GM12873 (cell line): ENCODE measurements at regions not wholly inside any gene's neighbourhood (a gene's known extent, or its start where the extent isn't known, plus 50 kb on each side); places are given as distances from the start of the nearest gene placed in this dataset.

Source experiments
- TF ChIP-seq, protein P1 (sequence below): IDR thresholded peaks from 2 replicates; pipeline ENCODE4 v1.5.1; 2012; ENCODE audit warnings: low read depth, mild to moderate bottlenecking, moderate library complexity, low read length, control low read depth; ENCODE audit not compliant: insufficient read depth; ENCODE audit errors: missing control alignments

DNA sequence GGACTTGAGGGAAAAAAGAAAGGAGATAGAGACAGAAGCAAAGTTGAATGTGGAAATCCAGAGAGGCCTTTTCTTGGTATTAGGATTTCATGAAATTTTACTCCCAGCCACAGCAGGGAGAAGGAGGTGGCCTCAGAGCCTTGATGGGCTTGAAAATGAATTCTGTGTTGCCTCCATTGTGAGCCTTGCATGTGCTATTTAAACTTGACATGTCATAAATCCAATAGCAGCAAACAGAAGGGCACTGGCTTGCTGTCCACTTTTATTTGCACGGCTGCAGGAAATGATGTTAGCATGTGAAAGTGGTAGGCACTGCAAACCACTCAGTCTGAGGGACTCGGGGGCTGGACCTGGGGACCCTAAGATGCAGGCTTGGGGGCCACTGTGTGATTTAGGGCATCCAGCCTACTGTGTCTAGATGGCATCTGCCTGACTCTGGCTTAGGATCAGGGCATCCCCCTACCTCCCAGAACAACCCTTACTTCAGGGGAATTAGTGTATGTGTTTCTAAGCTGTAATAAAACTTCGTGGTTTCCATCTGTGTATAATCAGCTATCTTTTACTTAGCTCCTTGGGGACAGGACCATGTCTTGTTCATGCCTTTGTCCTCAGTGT lies 139.1 kb upstream of the SKOR2 start:
- TF ChIP-seq, protein P1, sequence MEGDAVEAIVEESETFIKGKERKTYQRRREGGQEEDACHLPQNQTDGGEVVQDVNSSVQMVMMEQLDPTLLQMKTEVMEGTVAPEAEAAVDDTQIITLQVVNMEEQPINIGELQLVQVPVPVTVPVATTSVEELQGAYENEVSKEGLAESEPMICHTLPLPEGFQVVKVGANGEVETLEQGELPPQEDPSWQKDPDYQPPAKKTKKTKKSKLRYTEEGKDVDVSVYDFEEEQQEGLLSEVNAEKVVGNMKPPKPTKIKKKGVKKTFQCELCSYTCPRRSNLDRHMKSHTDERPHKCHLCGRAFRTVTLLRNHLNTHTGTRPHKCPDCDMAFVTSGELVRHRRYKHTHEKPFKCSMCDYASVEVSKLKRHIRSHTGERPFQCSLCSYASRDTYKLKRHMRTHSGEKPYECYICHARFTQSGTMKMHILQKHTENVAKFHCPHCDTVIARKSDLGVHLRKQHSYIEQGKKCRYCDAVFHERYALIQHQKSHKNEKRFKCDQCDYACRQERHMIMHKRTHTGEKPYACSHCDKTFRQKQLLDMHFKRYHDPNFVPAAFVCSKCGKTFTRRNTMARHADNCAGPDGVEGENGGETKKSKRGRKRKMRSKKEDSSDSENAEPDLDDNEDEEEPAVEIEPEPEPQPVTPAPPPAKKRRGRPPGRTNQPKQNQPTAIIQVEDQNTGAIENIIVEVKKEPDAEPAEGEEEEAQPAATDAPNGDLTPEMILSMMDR = no peak

DNA sequence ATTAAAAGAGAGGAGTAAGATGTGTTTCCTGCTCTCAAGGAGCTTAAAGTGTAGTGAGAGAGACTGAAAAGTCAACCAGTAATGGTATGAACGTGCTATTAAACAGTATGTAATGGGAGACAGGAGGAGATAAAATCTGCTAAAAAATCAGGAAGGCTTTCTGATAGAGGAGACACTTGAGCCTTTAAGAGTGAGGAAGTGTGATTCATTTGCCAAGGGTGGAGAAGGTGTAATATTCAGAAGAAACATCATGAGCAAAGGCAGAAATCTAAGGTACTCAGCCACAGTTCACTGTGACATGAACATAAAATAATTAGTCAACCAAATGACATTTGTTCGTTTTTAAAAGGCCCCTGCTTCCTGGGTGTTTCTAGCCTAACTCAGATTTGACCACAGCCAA lies 137.8 kb upstream of the SKOR2 start:
- TF ChIP-seq, protein P1 = no peak

DNA sequence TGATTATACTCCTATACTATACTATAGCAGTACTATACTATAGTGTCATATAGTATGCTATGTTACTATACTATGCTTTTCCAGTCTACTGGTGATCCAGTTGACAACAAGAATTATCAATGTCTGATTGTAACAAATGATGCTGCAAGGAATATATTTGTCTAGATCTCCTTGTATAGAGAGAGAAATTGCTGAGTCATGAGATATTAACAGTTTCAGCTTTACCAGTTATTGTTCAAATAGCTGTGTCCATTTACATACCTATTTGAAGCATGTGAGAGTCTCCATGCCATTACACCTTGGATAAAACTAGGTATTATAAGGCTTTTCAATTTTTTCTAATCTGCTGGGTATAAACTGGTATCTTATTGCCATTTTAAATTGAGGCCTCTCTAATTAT lies 136.4 kb upstream of the SKOR2 start:
- TF ChIP-seq, protein P1 = no peak

DNA sequence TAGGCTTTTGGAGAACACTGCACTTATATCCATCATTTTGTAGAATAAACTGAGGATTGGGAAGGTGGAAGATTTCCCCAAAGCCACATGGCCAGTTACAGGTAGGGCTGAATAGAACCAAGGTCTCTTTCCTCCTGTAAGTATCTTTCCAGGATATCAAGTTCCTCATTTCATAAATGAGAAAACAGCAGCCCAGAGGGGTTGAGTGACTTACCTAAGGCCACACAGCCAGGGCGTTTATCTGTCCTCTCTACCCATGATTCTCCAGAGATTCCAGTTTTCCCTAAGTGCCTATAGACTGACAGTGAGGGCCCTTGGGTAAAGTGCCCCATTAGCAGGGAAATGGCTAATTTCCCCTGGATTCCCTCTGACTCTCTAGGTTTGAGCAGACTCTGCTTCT lies 132.3 kb upstream of the SKOR2 start:
- TF ChIP-seq, protein P1 = no peak

DNA sequence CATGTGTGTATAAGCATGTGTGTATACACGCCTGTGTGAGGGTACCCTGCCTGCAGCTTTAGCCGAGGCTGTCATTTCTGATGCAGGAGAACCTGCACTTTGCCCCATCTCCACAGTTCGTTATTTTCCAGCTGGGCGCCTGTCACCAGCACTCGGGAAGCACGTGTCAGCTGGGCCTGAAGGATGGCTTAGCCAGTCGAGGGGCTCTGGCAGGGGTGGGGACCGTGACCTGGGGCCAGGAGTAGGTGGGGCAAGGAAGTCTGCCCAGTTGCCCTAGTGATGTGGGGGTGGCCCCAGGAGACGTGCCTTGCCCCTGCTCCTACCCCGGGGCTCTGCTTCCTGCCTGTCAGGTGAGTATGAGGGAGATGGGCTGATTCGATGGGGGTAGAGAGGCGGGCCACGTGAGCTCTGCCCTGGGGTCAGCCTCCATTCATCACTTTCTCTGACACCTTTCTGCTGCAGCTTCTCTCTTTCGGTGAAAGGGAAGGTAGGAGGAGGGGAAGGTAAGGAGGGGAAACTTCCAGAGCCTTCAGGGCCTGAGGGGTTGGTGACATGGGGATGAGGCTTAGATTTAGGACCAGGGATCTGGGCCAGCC lies 130.6 kb upstream of the SKOR2 start:
- TF ChIP-seq, protein P1 = no peak

DNA sequence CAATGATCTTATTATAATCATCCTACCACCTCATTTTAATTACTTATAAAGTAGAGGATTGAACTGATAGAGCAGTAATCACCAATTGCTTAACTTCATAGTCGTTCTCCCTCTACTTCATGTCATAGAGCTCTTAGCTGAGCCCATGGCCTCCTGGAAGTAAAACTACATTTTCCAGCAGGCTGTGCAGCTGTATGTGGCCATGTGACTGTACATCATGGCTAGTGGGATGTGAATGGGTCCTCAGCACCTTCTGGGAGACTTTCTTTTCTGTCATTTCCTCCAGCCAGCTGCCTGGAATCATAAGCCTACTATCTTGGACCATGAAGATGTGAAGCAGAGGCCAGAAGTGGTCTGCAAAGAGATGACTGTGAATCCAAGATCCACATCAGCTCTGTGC lies 128.7 kb upstream of the SKOR2 start:
- TF ChIP-seq, protein P1 = no peak

DNA sequence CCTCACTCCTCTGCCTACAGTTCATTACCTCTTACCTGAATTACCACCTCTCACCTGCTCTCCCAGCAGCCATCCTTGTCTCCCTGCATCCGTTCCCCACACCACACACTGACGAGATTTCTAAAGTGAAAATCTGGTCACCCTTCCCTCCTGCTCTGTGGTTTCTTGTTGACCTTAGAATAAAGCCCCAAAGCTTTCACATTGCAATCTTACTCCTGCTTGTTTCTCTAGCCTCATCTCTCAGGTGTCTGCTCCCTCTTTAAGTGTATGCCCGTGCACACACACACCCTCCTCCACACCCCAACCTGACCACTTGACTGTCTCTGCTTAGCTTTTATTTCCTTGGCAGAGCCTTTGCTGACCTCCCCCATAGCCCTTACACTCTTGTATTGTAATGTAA lies 122.0 kb upstream of the SKOR2 start:
- TF ChIP-seq, protein P1 = no peak

DNA sequence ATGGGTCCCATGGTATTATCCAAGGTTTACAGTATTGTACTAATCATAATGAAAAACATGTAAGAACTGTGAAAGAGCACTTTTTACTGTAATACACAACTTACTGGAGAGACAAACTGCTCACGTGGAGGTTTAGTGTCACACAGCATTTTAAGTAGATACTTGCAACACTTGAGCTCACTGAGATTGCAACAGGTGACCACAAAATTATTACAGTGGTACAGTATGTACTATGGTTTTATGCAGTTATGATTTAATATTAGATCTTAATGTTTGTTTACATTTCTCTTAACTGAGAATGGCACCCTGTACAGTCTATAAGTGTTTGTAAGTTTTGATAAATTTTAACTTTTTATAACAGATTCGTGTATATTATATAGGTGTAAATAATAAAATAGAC lies 118.6 kb upstream of the SKOR2 start:
- TF ChIP-seq, protein P1 = no peak
